ENCODE measurements at regions not wholly inside any gene's neighbourhood (a gene's known extent, or its start where the extent isn't known, plus 50 kb on each side); places are given as distances from the start of the nearest gene placed in this dataset.

- Histone ChIP-seq H3K36me3 (ENCODE audit: control insufficient read depth in 2 of 3, insufficient read depth in 3 of 3, low read length in 3 of 3) (no peaks in the 10 kb centered on the region), H3K4me1 (ENCODE audit: control insufficient read depth in 2 of 3, insufficient read depth in 2 of 3, low read depth in 1 of 3, low read length in 3 of 3) (no peaks in the 10 kb centered on the region), H3K27ac (ENCODE audit: low read depth in 2 of 2, low read length in 2 of 2) (no peak overlapping the region), H3K9ac (ENCODE audit: low read length in 3 of 3) (no peak overlapping the region), H3K9me3 (ENCODE audit: control insufficient read depth in 2 of 3, insufficient read depth in 1 of 3, low read length in 3 of 3) (no peaks in the 10 kb centered on the region), H3K27me3 (ENCODE audit: control insufficient read depth, insufficient read depth, low read length) (no peaks in the 10 kb centered on the region), H3K4me3 (ENCODE audit: low read length in 3 of 3) (no peak overlapping the region)
- intact Hi-C loops (cut with DNase I) = no loop called here
- TF ChIP-seq CTCF (IDR thresholded peaks at IDR 0.05; ENCODE audit: borderline replicate concordance, extremely low read depth, insufficient read depth) = no peak
- FAIRE-seq = no peak
- no peak for DNase-seq
Measured at GRCh38 chr1:3978196-3978989, 78.3 kb upstream of the C1orf174 start.

GRCh38 chr1:3978990-3979325 lies 78.9 kb upstream of the C1orf174 start:
- Histone ChIP-seq H3K9me3 (ENCODE audit: control insufficient read depth in 2 of 3, insufficient read depth in 1 of 3, low read length in 3 of 3) (no peaks in the 10 kb centered on the region), H3K27ac (ENCODE audit: low read depth in 2 of 2, low read length in 2 of 2) (no peak overlapping the region), H3K36me3 (ENCODE audit: control insufficient read depth in 2 of 3, insufficient read depth in 3 of 3, low read length in 3 of 3) (no peaks in the 10 kb centered on the region), H3K4me1 (ENCODE audit: control insufficient read depth in 2 of 3, insufficient read depth in 2 of 3, low read depth in 1 of 3, low read length in 3 of 3) (no peaks in the 10 kb centered on the region), H3K9ac (ENCODE audit: low read length in 3 of 3) (no peak overlapping the region), H3K27me3 (ENCODE audit: control insufficient read depth, insufficient read depth, low read length) (no peaks in the 10 kb centered on the region), H3K4me3 (ENCODE audit: low read length in 3 of 3) (no peak overlapping the region)
- TF ChIP-seq CTCF (IDR thresholded peaks at IDR 0.05; ENCODE audit: borderline replicate concordance, extremely low read depth, insufficient read depth) = no peak
- peak in 4 of 5 donors; percentile 43 to 67 (median 54) for DNase-seq
- intact Hi-C loops (cut with DNase I) = no loop called here
- no peak for FAIRE-seq

- peak in 2 of 5 donors; percentile 15 to 27 for DNase-seq
- no peaks in the 10 kb centered on the region for H3K27me3 ChIP-seq (ENCODE audit: control insufficient read depth, insufficient read depth, low read length)
- H3K9ac ChIP-seq (ENCODE audit: low read length in 3 of 3) = no peak overlapping the region
- H3K27ac ChIP-seq (ENCODE audit: low read depth in 2 of 2, low read length in 2 of 2) = no peak overlapping the region
- FAIRE-seq = no peak
- TF ChIP-seq CTCF (IDR thresholded peaks at IDR 0.05; ENCODE audit: borderline replicate concordance, extremely low read depth, insufficient read depth) = no peak
- H3K4me3 ChIP-seq (ENCODE audit: low read length in 3 of 3) = no peak overlapping the region
- H3K4me1 ChIP-seq (ENCODE audit: control insufficient read depth in 2 of 3, insufficient read depth in 2 of 3, low read depth in 1 of 3, low read length in 3 of 3) = no peaks in the 10 kb centered on the region
- H3K36me3 ChIP-seq (ENCODE audit: control insufficient read depth in 2 of 3, insufficient read depth in 3 of 3, low read length in 3 of 3) = no peaks in the 10 kb centered on the region
- intact Hi-C loops (cut with DNase I) = no loop called here
- no peaks in the 10 kb centered on the region for H3K9me3 ChIP-seq (ENCODE audit: control insufficient read depth in 2 of 3, insufficient read depth in 1 of 3, low read length in 3 of 3)
Measured at GRCh38 chr1:3981261-3981660, 81.2 kb upstream of the C1orf174 start.

All from kidney (tissue), 13 donors.